ENCODE measurements at regions not wholly inside any gene's neighbourhood (a gene's known extent, or its start where the extent isn't known, plus 50 kb on each side); places are given as distances from the start of the nearest gene placed in this dataset.

GRCh38 chr9:79259858-79260257 lies 311.9 kb upstream of the TLE4 start:
- TF ChIP-seq CTCF (conservative IDR thresholded peaks at IDR 0.05 in 1 of 2, IDR thresholded peaks at IDR 0.05 in 1 of 2; ENCODE audit: low read depth in 1 of 2, low read length in 2 of 2) (no peak), EZH2 (IDR thresholded peaks at IDR 0.05; ENCODE audit: low read length, missing control alignments) (no peak)
